ENCODE measurements at regions not wholly inside any gene's neighbourhood (a gene's known extent, or its start where the extent isn't known, plus 50 kb on each side); places are given as distances from the start of the nearest gene placed in this dataset.
"Not testable (repeated sequence)": the region's sequence is repeated elsewhere in the genome, so short reads cannot be mapped to it uniquely, and the experiment has no call there.

DNA sequence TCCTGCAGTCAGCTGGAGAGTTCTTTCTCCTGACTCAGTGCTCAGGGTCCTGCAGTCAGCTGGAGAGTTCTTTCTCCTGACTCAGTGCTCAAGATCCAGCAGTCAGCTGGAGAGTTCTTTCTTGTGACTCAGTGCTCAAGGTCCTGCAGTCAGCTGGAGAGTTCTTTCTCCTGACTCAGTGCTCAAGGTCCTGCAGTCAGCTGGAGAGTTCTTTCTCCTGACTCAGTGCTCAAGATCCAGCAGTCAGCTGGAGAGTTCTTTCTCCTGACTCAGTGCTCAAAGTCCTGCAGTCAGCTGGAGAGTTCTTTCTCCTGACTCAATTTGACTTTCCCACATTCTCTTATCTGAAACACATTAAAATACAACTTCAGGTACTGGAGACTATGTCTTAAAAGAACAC lies 1265.9 kb downstream of the CDH8 start:
- TF ChIP-seq, protein P1, sequence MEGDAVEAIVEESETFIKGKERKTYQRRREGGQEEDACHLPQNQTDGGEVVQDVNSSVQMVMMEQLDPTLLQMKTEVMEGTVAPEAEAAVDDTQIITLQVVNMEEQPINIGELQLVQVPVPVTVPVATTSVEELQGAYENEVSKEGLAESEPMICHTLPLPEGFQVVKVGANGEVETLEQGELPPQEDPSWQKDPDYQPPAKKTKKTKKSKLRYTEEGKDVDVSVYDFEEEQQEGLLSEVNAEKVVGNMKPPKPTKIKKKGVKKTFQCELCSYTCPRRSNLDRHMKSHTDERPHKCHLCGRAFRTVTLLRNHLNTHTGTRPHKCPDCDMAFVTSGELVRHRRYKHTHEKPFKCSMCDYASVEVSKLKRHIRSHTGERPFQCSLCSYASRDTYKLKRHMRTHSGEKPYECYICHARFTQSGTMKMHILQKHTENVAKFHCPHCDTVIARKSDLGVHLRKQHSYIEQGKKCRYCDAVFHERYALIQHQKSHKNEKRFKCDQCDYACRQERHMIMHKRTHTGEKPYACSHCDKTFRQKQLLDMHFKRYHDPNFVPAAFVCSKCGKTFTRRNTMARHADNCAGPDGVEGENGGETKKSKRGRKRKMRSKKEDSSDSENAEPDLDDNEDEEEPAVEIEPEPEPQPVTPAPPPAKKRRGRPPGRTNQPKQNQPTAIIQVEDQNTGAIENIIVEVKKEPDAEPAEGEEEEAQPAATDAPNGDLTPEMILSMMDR (IDR thresholded peaks at IDR 0.05; ENCODE audit: low read depth, low read length, poor library complexity, severe bottlenecking): not testable (repeated sequence)
- TF ChIP-seq EZH2phosphoT487 (IDR thresholded peaks at IDR 0.05; ENCODE audit: borderline replicate concordance, low read length): not testable (repeated sequence)

All from DOHH2 (cell line).